ENCODE measurements at regions not wholly inside any gene's neighbourhood (a gene's known extent, or its start where the extent isn't known, plus 50 kb on each side); places are given as distances from the start of the nearest gene placed in this dataset.
"Not testable (repeated sequence)": the region's sequence is repeated elsewhere in the genome, so short reads cannot be mapped to it uniquely, and the experiment has no call there.

- 19 to 27% (median 20%) methylated on average over 1 of the region's 1 CpG for WGBS, 3 donors
- no peak overlapping the region for H3K4me3 ChIP-seq
- no peak for DNase-seq
- ATAC-seq, result peak; percentile 72 to 82 (median 76)
- no peaks in the 10 kb centered on the region for H3K9me3 ChIP-seq
- H3K27ac ChIP-seq, result peak overlapping the region; percentile 81
- intact Hi-C loops (cut with DNase I), result no loop called here
- H3K36me3 ChIP-seq (ENCODE audit: insufficient read depth in 1 of 2, low read depth in 1 of 2), result no peaks in the 10 kb centered on the region
- no peak for TF ChIP-seq CTCF (IDR thresholded peaks at IDR 0.05)
- no peaks in the 10 kb centered on the region for H3K27me3 ChIP-seq (ENCODE audit: insufficient read depth in 3 of 3, low read length in 2 of 3)
- H3K4me1 ChIP-seq, result peaks cover 24% of the 10 kb centered on the region
Observed at GRCh38 chr12:67716817-67717216, 68.3 kb downstream of the DYRK2 start.

- 66 to 87% (median 81%) methylated on average over 15 to 23 of the region's 30 CpGs for WGBS, 3 donors
- H3K27me3 ChIP-seq (ENCODE audit: insufficient read depth in 3 of 3, low read length in 2 of 3); H3K4me3 ChIP-seq; H3K36me3 ChIP-seq (ENCODE audit: insufficient read depth in 1 of 2, low read depth in 1 of 2); intact Hi-C loops (cut with DNase I); ATAC-seq; DNase-seq; H3K9me3 ChIP-seq: not testable (repeated sequence)
- H3K27ac ChIP-seq, result peak overlapping the region; percentile 83
- peaks cover 24% of the 10 kb centered on the region for H3K4me1 ChIP-seq
Observed at GRCh38 chr12:67719303-67719702, 70.8 kb downstream of the DYRK2 start.

GRCh38 chr12:67720351-67720856 is 71.9 kb downstream of the DYRK2 start:
- Histone ChIP-seq H3K4me3 (no peak overlapping the region), H3K36me3 (ENCODE audit: insufficient read depth in 1 of 2, low read depth in 1 of 2) (no peaks in the 10 kb centered on the region), H3K27ac (peak overlapping the region; percentile 83), H3K9me3 (no peaks in the 10 kb centered on the region), H3K27me3 (ENCODE audit: insufficient read depth in 3 of 3, low read length in 2 of 3) (no peaks in the 10 kb centered on the region), H3K4me1 (peaks cover 24% of the 10 kb centered on the region)
- 12 to 19% (median 15%) methylated on average over 3 of the region's 3 CpGs for WGBS, 3 donors
- peak; percentile 83 to 86 (median 85) for ATAC-seq
- intact Hi-C loops (cut with DNase I), result no loop called here
- DNase-seq, result peak; percentile 19 to 56
- TF ChIP-seq CTCF (IDR thresholded peaks at IDR 0.05), result no peak

GRCh38 chr12:67721248-67721647 is 72.7 kb downstream of the DYRK2 start:
- DNase-seq (no peak), ATAC-seq (peak in 3 of 4 donors; percentile 23 to 43 (median 32))
- Histone ChIP-seq H3K4me3 (no peak overlapping the region), H3K4me1 (peaks cover 24% of the 10 kb centered on the region), H3K36me3 (ENCODE audit: insufficient read depth in 1 of 2, low read depth in 1 of 2) (no peaks in the 10 kb centered on the region), H3K9me3 (no peaks in the 10 kb centered on the region), H3K27ac (peak overlapping the region; percentile 83), H3K27me3 (ENCODE audit: insufficient read depth in 3 of 3, low read length in 2 of 3) (no peaks in the 10 kb centered on the region)
- no peak for TF ChIP-seq CTCF (IDR thresholded peaks at IDR 0.05)
- 14 to 32% (median 17%) methylated on average over 4 of the region's 4 CpGs for WGBS, 3 donors
- intact Hi-C loops (cut with DNase I), result no loop called here

GRCh38 chr12:67722296-67722695 is 73.8 kb downstream of the DYRK2 start:
- H3K27me3 ChIP-seq (ENCODE audit: insufficient read depth in 3 of 3, low read length in 2 of 3), result no peaks in the 10 kb centered on the region
- intact Hi-C loops (cut with DNase I), result no loop called here
- ATAC-seq (no peak), DNase-seq (no peak)
- H3K36me3 ChIP-seq (ENCODE audit: insufficient read depth in 1 of 2, low read depth in 1 of 2), result no peaks in the 10 kb centered on the region
- WGBS, 3 donors, result 79 to 95% (median 89%) methylated on average over 1 of the region's 1 CpG
- H3K4me1 ChIP-seq, result peaks cover 21% of the 10 kb centered on the region
- H3K27ac ChIP-seq, result no peak overlapping the region
- H3K9me3 ChIP-seq, result no peaks in the 10 kb centered on the region
- no peak for TF ChIP-seq CTCF (IDR thresholded peaks at IDR 0.05)
- no peak overlapping the region for H3K4me3 ChIP-seq

All from psoas muscle (tissue), 7 donors.